Neutrophil (primary cell): ENCODE measurements at regions not wholly inside any gene's neighbourhood (a gene's known extent, or its start where the extent isn't known, plus 50 kb on each side); places are given as distances from the start of the nearest gene placed in this dataset.

Experiments used
- H3K27ac ChIP-seq: fragments of 200-600 bp; sonication (generic); 2 replicates; pipeline ENCODE4 v1.5.1; 2016; ENCODE audit warnings: mild to moderate bottlenecking, moderate library complexity
- H3K27me3 ChIP-seq: fragments of 200-600 bp; sonication (generic); 2 replicates; pipeline ENCODE4 v1.6.0; 2016; ENCODE audit warnings: mild to moderate bottlenecking
- H3K36me3 ChIP-seq: fragments of 200-600 bp; sonication (generic); 2 replicates; pipeline ENCODE4 v1.5.1; 2017
- H3K4me1 ChIP-seq, 2 experiments: fragments of 200-600 bp in 1 of 2; sonication (generic) in 1 of 2; 1 replicate in 1 of 2; 2 replicates in 1 of 2; pipeline versions ENCODE4 v1.5.1 to v1.6.1; 2013 to 2016; ENCODE audit warnings: low read depth in 1 of 2, low read length in 1 of 2, mild to moderate bottlenecking in 1 of 2, moderate library complexity in 1 of 2; ENCODE audit not compliant: control insufficient read depth in 1 of 2, insufficient read depth in 1 of 2
- H3K4me3 ChIP-seq, 2 experiments: fragments of 200-600 bp in 1 of 2; sonication (generic) in 1 of 2; 1 replicate in 1 of 2; 2 replicates in 1 of 2; pipeline ENCODE4 v1.5.1; 2013 to 2016; ENCODE audit warnings: low read depth in 1 of 2, low read length in 1 of 2, mild to moderate bottlenecking in 1 of 2, moderate library complexity in 1 of 2
- H3K9me3 ChIP-seq: fragments of 200-600 bp; sonication (generic); 2 replicates; pipeline ENCODE4 v1.5.1; 2016
- CTCF ChIP-seq: fragments of 200-600 bp; sonication (generic); IDR thresholded peaks from 2 replicates; pipeline ENCODE4 v1.5.1; 2016; ENCODE audit warnings: antibody characterized with exemption

GRCh38 chr9:38166501-38166900 lies 97.5 kb upstream of the SHB start:
- H3K9me3 ChIP-seq = peaks cover 6% of the 10 kb centered on the region
- no peak for TF ChIP-seq CTCF
- H3K27ac ChIP-seq = no peak overlapping the region
- no peaks in the 10 kb centered on the region for H3K36me3 ChIP-seq
- peaks cover 9% of the 10 kb centered on the region for H3K27me3 ChIP-seq
- no peak overlapping the region for H3K4me3 ChIP-seq
- no peaks in the 10 kb centered on the region for H3K4me1 ChIP-seq

GRCh38 chr9:38164659-38165221 lies 95.7 kb upstream of the SHB start:
- H3K36me3 ChIP-seq = no peaks in the 10 kb centered on the region
- no peak for TF ChIP-seq CTCF
- H3K27me3 ChIP-seq = peaks cover 9% of the 10 kb centered on the region

GRCh38 chr9:38163518-38163917 lies 94.5 kb upstream of the SHB start:
- H3K4me1 ChIP-seq = no peaks in the 10 kb centered on the region
- TF ChIP-seq CTCF = no peak
- no peaks in the 10 kb centered on the region for H3K9me3 ChIP-seq
- no peak overlapping the region for H3K27ac ChIP-seq
- peaks cover 9% of the 10 kb centered on the region for H3K27me3 ChIP-seq
- H3K36me3 ChIP-seq = no peaks in the 10 kb centered on the region
- no peak overlapping the region for H3K4me3 ChIP-seq

More at GRCh38 chr9:38164659-38165221, 95.7 kb upstream of the SHB start:
- H3K27ac ChIP-seq = no peak overlapping the region
- no peak overlapping the region for H3K4me3 ChIP-seq
- H3K9me3 ChIP-seq = no peaks in the 10 kb centered on the region
- H3K4me1 ChIP-seq = no peaks in the 10 kb centered on the region

- no peaks in the 10 kb centered on the region for H3K4me1 ChIP-seq
- no peak overlapping the region for H3K4me3 ChIP-seq
- no peak for TF ChIP-seq CTCF
- H3K36me3 ChIP-seq = no peaks in the 10 kb centered on the region
- H3K27me3 ChIP-seq = peaks cover 9% of the 10 kb centered on the region
- no peaks in the 10 kb centered on the region for H3K9me3 ChIP-seq
- no peak overlapping the region for H3K27ac ChIP-seq
Observed at GRCh38 chr9:38162332-38163211, 93.5 kb upstream of the SHB start.

- Histone ChIP-seq H3K27ac (no peak overlapping the region), H3K9me3 (no peaks in the 10 kb centered on the region), H3K4me1 (no peaks in the 10 kb centered on the region), H3K4me3 (no peak overlapping the region), H3K36me3 (no peaks in the 10 kb centered on the region), H3K27me3 (peaks cover 9% of the 10 kb centered on the region)
- peak; percentile 66 for TF ChIP-seq CTCF
Observed at GRCh38 chr9:38160613-38161215, 91.7 kb upstream of the SHB start.
